ENCODE measurements at regions not wholly inside any gene's neighbourhood (a gene's known extent, or its start where the extent isn't known, plus 50 kb on each side); places are given as distances from the start of the nearest gene placed in this dataset.

DNA sequence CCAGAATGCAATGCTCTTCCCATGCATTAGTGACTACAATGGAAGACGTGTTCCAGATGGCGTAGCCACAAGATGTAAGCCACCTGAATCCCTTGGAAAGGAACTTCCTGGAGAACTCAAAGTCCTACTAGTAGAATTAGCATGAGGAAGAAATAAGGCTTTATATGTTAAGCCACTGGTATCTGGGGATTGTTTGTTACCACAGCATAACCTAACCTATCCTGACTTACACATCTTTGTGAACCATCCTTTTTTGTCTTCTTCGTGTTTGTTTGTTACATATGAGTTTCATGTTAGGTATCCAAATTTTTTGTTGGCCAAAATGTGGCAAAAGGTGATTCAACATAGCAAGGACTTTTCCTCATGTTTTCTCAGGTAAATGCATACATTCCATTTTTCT is 188.9 kb downstream of the C1D start:
- Histone ChIP-seq H3F3A (replicated peaks; ENCODE audit: low read depth) (no peaks in the 10 kb centered on the region), H3K9me2 (ENCODE audit: insufficient read depth) (0 out of 2 replicates have a peak, but pooled peaks cover 4% of the 10 kb centered on the region), H3K27me3 (ENCODE audit: insufficient read depth) (no peaks in the 10 kb centered on the region), H3K27ac (ENCODE audit: low read depth) (no peak overlapping the region), H3K36me3 (ENCODE audit: insufficient read depth) (no peaks in the 10 kb centered on the region; the same call in 1 of the 2 replicates), H3K79me2 (replicated peaks; ENCODE audit: insufficient read depth) (no peaks in the 10 kb centered on the region), H3K4me1 (ENCODE audit: insufficient read depth) (0 out of 2 replicates have a peak, but pooled peaks cover 3% of the 10 kb centered on the region), H4K20me1 (replicated peaks; ENCODE audit: insufficient read depth) (no peaks in the 10 kb centered on the region), H3K4me3 (no peak overlapping the region), H2AFZ (no peak overlapping the region), H3K4me2 (no peak overlapping the region)
- Mint-ChIP-seq H3K36me3 (ENCODE audit: low read depth) (no peaks in the 10 kb centered on the region; the same call in 2 of the 3 replicates), H3K9me3 (no peaks in the 10 kb centered on the region), H3K27ac (no peak overlapping the region), H3K4me3 (no peak overlapping the region), H3K27me3 (ENCODE audit: insufficient read depth, low read depth, poor library complexity) (no peaks in the 10 kb centered on the region), H3K4me1 (peaks cover 14% of the 10 kb centered on the region)
- ATAC-seq (no peak), DNase-seq (ENCODE audit: low spot score) (no peak)
- no peak for TF ChIP-seq JUNB (IDR thresholded peaks at IDR 0.05; ENCODE audit: unreplicated experiment)
- TF ChIP-seq, protein P1, sequence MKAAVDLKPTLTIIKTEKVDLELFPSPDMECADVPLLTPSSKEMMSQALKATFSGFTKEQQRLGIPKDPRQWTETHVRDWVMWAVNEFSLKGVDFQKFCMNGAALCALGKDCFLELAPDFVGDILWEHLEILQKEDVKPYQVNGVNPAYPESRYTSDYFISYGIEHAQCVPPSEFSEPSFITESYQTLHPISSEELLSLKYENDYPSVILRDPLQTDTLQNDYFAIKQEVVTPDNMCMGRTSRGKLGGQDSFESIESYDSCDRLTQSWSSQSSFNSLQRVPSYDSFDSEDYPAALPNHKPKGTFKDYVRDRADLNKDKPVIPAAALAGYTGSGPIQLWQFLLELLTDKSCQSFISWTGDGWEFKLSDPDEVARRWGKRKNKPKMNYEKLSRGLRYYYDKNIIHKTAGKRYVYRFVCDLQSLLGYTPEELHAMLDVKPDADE (IDR thresholded peaks at IDR 0.05) = no peak
- TF ChIP-seq STAT1 (IDR thresholded peaks at IDR 0.05; ENCODE audit: unreplicated experiment) = no peak
- TF ChIP-seq NANOG (IDR thresholded peaks at IDR 0.05; ENCODE audit: borderline replicate concordance) = no peak
- no peak for TF ChIP-seq CREB1 (CRISPR knock-in tag; IDR thresholded peaks at IDR 0.05; ENCODE audit: low read depth)
- TF ChIP-seq, protein P2, sequence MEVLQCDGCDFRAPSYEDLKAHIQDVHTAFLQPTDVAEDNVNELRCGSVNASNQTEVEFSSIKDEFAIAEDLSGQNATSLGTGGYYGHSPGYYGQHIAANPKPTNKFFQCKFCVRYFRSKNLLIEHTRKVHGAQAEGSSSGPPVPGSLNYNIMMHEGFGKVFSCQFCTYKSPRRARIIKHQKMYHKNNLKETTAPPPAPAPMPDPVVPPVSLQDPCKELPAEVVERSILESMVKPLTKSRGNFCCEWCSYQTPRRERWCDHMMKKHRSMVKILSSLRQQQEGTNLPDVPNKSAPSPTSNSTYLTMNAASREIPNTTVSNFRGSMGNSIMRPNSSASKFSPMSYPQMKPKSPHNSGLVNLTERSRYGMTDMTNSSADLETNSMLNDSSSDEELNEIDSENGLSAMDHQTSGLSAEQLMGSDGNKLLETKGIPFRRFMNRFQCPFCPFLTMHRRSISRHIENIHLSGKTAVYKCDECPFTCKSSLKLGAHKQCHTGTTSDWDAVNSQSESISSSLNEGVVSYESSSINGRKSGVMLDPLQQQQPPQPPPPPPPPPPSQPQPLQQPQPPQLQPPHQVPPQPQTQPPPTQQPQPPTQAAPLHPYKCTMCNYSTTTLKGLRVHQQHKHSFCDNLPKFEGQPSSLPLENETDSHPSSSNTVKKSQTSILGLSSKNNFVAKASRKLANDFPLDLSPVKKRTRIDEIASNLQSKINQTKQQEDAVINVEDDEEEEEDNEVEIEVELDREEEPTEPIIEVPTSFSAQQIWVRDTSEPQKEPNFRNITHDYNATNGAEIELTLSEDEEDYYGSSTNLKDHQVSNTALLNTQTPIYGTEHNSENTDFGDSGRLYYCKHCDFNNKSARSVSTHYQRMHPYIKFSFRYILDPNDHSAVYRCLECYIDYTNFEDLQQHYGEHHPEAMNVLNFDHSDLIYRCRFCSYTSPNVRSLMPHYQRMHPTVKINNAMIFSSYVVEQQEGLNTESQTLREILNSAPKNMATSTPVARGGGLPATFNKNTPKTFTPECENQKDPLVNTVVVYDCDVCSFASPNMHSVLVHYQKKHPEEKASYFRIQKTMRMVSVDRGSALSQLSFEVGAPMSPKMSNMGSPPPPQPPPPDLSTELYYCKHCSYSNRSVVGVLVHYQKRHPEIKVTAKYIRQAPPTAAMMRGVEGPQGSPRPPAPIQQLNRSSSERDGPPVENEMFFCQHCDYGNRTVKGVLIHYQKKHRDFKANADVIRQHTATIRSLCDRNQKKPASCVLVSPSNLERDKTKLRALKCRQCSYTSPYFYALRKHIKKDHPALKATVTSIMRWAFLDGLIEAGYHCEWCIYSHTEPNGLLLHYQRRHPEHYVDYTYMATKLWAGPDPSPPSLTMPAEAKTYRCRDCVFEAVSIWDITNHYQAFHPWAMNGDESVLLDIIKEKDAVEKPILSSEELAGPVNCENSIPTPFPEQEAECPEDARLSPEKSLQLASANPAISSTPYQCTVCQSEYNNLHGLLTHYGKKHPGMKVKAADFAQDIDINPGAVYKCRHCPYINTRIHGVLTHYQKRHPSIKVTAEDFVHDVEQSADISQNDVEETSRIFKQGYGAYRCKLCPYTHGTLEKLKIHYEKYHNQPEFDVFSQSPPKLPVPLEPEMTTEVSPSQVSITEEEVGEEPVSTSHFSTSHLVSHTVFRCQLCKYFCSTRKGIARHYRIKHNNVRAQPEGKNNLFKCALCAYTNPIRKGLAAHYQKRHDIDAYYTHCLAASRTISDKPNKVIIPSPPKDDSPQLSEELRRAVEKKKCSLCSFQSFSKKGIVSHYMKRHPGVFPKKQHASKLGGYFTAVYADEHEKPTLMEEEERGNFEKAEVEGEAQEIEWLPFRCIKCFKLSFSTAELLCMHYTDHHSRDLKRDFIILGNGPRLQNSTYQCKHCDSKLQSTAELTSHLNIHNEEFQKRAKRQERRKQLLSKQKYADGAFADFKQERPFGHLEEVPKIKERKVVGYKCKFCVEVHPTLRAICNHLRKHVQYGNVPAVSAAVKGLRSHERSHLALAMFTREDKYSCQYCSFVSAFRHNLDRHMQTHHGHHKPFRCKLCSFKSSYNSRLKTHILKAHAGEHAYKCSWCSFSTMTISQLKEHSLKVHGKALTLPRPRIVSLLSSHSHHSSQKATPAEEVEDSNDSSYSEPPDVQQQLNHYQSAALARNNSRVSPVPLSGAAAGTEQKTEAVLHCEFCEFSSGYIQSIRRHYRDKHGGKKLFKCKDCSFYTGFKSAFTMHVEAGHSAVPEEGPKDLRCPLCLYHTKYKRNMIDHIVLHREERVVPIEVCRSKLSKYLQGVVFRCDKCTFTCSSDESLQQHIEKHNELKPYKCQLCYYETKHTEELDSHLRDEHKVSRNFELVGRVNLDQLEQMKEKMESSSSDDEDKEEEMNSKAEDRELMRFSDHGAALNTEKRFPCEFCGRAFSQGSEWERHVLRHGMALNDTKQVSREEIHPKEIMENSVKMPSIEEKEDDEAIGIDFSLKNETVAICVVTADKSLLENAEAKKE (CRISPR knock-in tag; IDR thresholded peaks at IDR 0.05) = no peak
- no peak for TF ChIP-seq ZNF114 (CRISPR knock-in tag; IDR thresholded peaks at IDR 0.05)
- no peak for TF ChIP-seq EZH2phosphoT487 (IDR thresholded peaks at IDR 0.05; ENCODE audit: unreplicated experiment)
- TF ChIP-seq ZNF331 (CRISPR knock-in tag; IDR thresholded peaks at IDR 0.05; ENCODE audit: low read depth) = no peak
- no peak for TF ChIP-seq POLR2AphosphoS5 (IDR thresholded peaks at IDR 0.05; ENCODE audit: low read depth)
- TF ChIP-seq, protein P3, sequence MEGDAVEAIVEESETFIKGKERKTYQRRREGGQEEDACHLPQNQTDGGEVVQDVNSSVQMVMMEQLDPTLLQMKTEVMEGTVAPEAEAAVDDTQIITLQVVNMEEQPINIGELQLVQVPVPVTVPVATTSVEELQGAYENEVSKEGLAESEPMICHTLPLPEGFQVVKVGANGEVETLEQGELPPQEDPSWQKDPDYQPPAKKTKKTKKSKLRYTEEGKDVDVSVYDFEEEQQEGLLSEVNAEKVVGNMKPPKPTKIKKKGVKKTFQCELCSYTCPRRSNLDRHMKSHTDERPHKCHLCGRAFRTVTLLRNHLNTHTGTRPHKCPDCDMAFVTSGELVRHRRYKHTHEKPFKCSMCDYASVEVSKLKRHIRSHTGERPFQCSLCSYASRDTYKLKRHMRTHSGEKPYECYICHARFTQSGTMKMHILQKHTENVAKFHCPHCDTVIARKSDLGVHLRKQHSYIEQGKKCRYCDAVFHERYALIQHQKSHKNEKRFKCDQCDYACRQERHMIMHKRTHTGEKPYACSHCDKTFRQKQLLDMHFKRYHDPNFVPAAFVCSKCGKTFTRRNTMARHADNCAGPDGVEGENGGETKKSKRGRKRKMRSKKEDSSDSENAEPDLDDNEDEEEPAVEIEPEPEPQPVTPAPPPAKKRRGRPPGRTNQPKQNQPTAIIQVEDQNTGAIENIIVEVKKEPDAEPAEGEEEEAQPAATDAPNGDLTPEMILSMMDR (conservative IDR thresholded peaks at IDR 0.05; ENCODE audit: low read depth in 2 of 2) = no peak
- TF ChIP-seq, protein P4, sequence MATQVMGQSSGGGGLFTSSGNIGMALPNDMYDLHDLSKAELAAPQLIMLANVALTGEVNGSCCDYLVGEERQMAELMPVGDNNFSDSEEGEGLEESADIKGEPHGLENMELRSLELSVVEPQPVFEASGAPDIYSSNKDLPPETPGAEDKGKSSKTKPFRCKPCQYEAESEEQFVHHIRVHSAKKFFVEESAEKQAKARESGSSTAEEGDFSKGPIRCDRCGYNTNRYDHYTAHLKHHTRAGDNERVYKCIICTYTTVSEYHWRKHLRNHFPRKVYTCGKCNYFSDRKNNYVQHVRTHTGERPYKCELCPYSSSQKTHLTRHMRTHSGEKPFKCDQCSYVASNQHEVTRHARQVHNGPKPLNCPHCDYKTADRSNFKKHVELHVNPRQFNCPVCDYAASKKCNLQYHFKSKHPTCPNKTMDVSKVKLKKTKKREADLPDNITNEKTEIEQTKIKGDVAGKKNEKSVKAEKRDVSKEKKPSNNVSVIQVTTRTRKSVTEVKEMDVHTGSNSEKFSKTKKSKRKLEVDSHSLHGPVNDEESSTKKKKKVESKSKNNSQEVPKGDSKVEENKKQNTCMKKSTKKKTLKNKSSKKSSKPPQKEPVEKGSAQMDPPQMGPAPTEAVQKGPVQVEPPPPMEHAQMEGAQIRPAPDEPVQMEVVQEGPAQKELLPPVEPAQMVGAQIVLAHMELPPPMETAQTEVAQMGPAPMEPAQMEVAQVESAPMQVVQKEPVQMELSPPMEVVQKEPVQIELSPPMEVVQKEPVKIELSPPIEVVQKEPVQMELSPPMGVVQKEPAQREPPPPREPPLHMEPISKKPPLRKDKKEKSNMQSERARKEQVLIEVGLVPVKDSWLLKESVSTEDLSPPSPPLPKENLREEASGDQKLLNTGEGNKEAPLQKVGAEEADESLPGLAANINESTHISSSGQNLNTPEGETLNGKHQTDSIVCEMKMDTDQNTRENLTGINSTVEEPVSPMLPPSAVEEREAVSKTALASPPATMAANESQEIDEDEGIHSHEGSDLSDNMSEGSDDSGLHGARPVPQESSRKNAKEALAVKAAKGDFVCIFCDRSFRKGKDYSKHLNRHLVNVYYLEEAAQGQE (IDR thresholded peaks at IDR 0.05; ENCODE audit: unreplicated experiment) = no peak
- no peak for TF ChIP-seq EZH2 (IDR thresholded peaks at IDR 0.05; ENCODE audit: low read depth, unreplicated experiment)
